Stimulated activated CD4-positive, alpha-beta T cell treated with anti-CD3 and anti-CD28 coated beads, Interleukin-4, amount 100 ng/mL, for 4 hours (primary cell): ENCODE measurements at regions not wholly inside any gene's neighbourhood (a gene's known extent, or its start where the extent isn't known, plus 50 kb on each side); places are given as distances from the start of the nearest gene placed in this dataset.
"Not testable (repeated sequence)": the region's sequence is repeated elsewhere in the genome, so short reads cannot be mapped to it uniquely, and the experiment has no call there.

Source experiments
- DNase-seq, 2 experiments: peaks; one replicate each; pipeline ENCODE4 v3.0.0-alpha.2; 2020

DNA sequence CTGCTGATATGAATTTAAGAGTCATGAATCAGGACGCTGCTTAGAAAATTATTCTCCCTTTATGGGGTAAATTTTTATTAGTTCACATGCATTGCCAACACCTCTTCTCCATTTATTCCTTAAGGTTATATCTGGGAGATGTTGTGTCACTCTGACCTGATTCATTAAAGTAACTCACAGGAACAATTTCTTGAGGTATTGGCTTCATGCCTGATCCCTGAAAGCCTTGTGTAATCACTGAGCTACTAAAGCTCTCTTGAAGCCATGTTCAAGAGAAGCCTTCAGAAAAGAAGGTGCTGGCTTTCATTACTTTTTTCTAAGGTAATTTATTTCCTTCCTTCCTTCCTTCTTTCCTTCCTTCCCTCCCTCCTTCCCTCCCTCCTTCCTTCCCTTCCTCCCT lies 420.6 kb downstream of the RAB38 start:
- no peak for DNase-seq

DNA sequence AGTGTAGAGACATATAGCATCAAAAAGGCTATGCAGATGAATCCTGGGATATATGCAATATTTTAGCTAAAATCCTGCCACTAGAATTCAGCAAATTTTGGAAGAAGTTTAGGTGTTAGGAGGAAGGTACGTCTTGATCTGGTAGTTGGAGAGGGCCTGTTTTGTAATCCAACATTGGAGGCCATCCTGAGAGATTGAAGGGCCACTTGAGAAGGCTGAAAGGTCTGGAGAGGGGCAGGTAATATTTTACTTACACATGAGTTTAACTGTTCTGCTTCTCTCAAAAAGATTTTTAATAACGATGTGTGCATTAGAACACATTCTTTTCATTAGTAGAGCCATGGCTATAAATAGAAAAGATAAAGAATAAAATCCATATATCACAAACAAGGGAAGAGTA lies 422.1 kb downstream of the RAB38 start:
- no peak for DNase-seq

- no peak for DNase-seq
Observed at GRCh38 chr11:87743007-87743406, 432.2 kb downstream of the RAB38 start.

GRCh38 chr11:87740968-87741367 lies 434.3 kb downstream of the RAB38 start:
- DNase-seq: no peak

DNA sequence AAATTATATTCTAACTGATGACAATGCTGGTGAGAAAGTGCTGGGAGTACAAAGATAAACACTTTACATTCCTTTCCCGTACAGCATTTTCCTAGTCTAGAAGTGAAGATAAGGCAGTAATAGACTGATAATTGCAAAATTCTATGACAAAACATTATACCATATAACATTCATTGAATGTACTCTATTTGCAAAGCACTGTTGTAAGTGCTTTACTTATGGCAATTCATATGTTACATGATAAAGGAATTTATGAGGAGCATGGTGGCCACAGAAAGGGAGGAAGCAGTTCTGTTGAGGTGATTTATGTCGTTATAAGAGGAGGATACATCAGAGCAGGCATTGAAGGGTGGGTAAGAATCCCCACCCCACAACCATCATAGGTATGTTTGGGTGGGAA lies 434.8 kb downstream of the RAB38 start:
- no peak for DNase-seq

DNA sequence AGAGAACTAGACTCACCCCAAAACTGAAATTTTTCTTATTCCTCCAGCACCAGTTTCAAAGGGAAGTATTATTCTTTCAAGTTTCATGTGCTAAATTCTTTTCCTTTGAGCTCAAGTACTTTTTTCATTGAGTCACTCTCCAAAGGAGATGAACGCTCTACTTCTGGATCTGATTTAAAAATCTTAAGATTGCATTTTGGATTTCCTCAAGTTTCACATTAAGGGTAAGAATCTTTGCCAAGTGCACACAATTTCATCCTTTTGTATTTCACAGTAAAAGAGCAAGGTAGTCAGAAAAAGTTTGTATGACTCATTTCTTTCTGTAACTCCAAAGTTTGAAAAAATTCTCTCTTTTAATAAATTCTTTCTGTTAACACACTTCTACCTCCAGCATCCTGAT lies 435.5 kb downstream of the RAB38 start:
- no peak for DNase-seq

DNA sequence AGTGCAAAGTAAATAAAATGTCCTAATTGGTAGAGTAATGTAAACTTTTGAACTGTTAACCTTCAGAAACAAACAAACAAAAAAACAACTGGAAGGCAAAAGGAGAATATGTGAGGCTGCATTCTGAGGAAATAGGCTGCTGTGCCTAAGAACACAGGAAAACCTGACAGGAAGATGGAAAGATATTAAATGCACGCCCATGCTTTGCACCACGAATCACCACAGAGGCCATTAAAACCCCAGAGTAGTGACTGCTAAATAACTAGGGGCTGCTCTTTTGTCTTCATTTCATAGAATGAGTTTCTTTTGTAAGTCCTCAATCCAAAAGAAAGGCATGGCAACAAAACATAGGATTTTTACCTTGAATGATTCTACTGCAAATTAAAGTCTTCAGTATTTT lies 436.0 kb downstream of the RAB38 start:
- no peak for DNase-seq

- DNase-seq: no peak
Observed at GRCh38 chr11:87736928-87737327, 438.3 kb downstream of the RAB38 start.

DNA sequence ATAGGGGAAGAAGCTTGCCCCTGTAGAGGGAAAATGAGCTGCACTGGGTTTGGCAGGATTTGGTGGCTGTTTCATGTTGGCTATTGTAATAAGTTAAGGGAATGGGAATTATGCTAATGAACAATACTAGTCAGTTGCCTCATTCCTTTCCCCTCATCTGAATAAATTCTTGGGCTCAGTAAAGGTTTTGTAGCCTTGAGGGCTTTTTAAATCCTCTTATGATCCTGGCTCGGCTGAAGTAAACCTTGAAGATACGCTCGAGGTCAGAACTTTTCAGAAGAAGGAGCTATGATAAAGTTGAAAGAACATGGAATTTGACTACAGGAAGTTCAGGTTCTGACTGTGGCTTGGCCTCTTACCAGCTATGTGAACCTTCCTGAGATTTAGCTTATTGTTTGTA lies 448.7 kb downstream of the RAB38 start:
- no peak for DNase-seq

DNA sequence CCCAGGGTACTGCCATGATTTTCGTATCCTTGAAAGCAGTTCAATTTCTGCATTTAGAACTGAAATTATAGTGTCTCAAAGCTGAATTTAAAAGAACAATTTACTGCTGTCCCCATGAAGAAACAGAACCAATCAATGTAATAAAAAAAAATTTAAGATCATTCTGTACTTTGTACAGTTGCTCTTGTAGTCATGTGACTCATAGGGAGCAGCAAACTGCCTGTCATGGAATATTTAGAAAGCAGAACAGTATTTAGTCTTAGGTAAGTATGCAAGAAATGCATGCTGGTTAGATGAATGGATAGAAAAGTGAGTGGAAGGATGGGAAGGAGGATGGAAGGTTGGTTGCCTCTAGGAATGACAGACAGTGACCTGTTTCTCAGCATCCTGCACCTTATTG lies 450.9 kb downstream of the RAB38 start:
- DNase-seq: no peak

DNA sequence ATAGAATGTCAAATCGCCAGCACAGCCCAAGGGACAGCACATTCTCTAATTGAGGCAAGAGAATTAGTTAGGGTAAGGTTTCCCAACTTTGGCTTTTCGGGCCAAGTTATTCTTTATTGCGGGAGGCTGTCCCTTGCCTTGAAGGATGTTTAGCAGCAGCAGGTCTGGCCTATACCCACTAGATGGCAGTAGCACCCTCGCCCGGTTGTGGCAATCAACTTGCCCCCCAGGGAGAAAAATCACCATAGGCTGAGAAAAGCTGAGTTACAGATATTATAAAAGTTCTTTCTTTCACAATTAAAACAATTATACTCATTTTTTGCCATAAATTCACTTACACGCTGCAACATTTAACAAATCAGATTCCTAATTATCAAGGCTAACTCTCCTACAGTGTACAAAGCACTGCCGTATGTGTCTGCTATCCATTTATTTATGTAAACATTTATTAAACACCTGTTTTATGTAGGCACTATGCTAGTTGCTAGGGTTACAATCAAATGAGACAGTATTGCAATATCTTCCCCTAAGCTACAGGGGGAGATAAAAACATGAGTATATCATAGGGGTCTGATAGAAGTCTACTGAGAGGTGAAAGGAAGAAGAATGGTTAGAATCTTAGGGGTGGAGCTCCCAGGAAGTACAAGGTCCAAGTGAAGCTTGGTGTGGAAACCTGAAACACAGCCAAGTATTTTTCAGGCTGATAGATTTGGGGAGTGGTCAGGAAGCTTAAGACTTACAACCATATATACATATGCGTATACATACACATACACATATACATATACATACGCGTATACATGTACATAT lies 452.3 kb downstream of the RAB38 start:
- DNase-seq: no peak

GRCh38 chr11:87719326-87720073 lies 455.7 kb downstream of the RAB38 start:
- no peak for DNase-seq

GRCh38 chr11:87712802-87713202 lies 462.4 kb downstream of the RAB38 start:
- DNase-seq: no peak

GRCh38 chr11:87712391-87712790 lies 462.9 kb downstream of the RAB38 start:
- no peak for DNase-seq

- not testable (repeated sequence) for DNase-seq
Observed at GRCh38 chr11:87703589-87703988, 471.7 kb downstream of the RAB38 start.

- DNase-seq: no peak
Observed at GRCh38 chr11:87675993-87676392, 499.2 kb downstream of the RAB38 start.

- DNase-seq: no peak
Observed at GRCh38 chr11:87666730-87667129, 508.5 kb downstream of the RAB38 start.

DNA sequence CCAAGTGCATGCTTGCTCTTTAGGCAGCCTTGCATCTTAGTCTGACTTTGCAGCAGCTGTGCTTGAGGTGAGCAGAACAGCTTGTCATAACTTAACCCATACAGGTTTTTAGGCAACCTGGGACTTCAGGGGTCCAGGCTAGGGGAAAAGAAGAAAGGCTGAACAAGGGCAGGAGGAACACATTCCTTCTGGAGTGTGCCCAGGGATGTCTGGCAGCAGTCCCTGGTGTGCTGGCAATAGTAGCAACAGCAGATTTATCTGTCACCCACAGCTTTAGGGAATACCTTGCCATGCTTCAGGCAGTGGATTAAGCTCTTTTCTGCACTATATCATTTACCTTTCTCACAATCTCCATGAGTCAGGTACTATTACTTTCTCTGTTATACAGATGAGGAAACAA lies 513.0 kb downstream of the RAB38 start:
- no peak for DNase-seq

DNA sequence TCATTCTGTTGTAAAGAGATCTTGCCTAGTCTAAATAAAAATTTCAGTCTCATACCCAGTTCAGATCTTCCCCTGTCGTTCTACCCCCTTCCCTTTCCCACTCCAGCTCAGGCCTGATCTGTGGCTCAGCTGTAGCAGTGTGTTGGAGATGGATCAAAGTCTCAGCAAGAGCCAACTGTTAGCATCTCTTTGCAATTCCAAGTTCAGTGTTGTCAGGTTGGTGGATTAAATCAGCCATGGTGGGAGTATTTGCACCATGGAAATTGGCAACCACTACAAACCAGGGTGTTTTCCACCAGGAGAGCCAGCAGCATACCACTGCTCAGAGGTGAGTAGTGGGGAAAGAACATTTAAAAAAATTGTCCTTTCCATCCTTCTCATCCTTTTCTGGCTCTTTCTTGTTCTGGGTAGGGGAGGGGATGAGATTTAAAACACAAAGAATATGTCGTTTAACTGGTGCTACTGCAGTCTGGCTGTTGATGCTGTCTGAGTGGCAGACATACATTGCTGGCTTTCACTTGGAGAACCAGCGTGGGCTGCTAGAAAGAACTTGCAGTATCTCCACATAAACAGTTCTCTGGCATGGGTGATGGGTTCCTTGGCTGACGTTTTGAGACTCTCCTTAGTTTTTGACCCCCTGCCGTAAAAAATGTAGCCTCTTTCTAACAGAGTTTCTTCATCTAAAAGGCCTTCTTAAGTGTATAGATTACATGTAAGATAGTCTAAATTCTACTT lies 514.1 kb downstream of the RAB38 start:
- DNase-seq: no peak

- DNase-seq: no peak
Observed at GRCh38 chr11:87659807-87660206, 515.4 kb downstream of the RAB38 start.

- no peak for DNase-seq
Observed at GRCh38 chr11:87645626-87646025, 529.6 kb downstream of the RAB38 start.

DNA sequence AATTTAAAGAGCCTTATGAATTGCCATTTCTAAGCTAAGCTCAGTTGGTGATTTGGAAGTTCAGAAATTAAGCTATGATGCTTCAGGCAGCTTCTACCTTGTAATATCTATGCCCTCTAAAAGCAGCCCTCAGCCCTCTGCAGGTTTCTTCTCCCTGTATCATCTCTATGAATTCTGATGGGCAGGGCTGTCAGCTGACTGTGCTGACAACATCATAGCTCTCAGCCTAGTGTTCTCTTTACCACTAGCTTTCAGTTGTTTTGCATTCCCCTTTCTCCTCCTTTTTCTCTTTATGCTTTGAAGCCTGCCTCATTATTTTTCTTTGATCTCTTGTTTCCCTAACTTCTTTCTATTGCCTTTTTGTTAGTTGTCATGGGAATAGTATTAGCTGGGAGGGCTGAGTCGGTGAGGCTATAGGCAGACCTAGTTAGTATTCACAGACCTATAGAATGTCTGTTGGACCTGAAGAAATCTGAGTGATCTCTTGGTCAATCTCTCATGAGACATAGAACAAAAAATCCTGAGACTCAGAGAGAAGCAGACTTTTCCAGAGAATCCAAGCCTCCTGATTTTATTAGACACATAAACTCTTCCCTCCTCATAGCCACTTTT lies 535.4 kb downstream of the RAB38 start:
- DNase-seq: no peak

DNA sequence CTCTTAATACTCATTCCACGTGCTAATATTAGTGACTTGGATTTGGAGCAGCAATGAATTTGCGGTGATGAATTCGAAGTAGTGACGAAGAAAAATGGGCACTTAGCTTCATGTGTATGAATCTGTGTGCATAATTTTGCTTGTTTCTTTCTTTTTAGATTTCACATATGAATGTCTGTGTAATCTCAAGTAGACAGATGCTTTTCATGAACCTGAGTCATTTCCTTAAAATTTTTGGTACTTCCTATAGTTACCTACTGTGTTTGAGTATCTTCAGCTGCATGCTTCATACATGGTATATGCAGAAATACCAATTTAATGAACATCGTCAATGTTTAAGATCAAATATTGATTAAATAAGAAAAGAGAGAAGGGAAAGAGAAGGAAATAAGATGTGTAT lies 540.2 kb downstream of the RAB38 start:
- no peak for DNase-seq
